ENCODE measurements at regions not wholly inside any gene's neighbourhood (a gene's known extent, or its start where the extent isn't known, plus 50 kb on each side); places are given as distances from the start of the nearest gene placed in this dataset.
"Not testable (repeated sequence)": the region's sequence is repeated elsewhere in the genome, so short reads cannot be mapped to it uniquely, and the experiment has no call there.

DNA sequence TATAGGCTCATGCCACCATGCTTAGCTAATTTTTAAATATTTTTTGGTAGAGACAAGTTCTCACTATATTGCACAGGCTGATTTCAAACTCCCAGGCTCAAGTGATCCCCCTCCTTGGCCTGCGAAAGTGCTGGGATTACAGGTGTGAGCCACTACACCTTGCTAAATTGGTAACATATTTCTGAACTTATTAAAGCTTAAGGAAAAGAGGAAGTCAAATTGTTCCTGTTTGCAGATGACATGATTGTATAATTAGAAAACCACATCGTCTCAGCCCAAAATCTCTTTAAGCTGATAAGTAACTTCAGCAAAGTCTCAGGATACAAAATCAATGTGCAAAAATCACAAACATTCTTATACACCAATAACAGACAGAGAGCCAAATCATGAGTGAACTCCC lies 248.3 kb upstream of the KITLG start:
- DNase-seq (ENCODE audit: low read depth in 2 of 2) = not testable (repeated sequence)

DNA sequence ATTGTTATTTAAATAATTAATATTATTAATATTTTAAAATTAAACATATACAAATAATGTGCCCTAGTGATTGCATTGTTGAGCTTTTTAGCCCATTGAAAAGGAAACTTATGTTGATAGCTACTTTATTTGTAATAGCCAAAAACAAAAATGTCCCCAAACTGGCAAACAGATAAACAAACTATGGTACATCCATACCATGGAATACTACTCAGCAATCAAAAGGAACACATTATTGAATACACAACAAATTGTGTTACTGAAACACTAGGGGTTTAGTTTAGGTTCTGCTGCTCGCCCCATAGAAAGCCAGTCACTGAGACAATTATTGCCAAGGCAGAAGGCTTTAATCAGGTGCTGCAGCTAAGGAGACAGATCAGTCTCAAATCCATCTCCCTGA lies 239.7 kb upstream of the KITLG start:
- DNase-seq (ENCODE audit: low read depth in 2 of 2) = no peak

DNA sequence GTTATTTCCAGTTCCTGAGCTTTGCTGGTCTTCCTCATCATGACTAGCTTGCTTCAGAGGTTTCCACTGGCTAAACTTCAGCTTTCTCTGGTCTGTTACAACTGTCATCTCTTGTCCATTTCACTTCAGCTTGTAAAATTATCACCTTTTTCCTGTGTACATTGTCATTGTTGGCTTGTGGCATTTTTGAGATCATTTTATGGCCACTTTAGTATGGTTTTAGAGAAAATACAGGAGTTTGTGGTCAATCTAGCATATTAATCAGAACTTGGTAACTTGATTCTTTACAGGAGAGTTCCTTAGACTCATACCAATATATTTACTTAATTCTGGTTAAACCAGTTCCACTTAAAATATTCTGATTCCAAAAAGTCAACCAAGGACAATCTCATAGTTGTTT lies 235.9 kb upstream of the KITLG start:
- no peak for DNase-seq (ENCODE audit: low read depth in 2 of 2)

DNA sequence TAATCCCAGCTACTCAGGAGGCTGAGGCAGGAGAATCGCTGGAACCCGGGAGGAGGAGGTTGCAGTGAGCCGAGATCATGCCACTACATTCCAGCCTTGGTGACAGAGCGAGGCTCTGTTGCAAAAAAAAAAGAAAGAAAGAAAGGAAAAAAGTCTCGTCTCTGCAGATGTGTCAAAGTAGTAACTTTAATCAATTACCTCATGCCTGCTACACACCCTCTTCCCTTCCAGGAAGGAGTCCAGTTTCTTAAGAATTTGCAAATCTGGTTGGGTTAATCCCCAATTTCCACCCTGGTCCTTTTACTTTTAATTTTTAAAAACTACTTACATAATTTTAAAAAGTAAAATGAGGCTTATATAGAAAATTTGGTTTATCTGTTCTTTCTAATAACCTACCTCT lies 234.5 kb upstream of the KITLG start:
- no peak for DNase-seq (ENCODE audit: low read depth in 2 of 2)

GRCh38 chr12:88812610-88813009 lies 232.3 kb upstream of the KITLG start:
- no peak for DNase-seq (ENCODE audit: low read depth in 2 of 2)

DNA sequence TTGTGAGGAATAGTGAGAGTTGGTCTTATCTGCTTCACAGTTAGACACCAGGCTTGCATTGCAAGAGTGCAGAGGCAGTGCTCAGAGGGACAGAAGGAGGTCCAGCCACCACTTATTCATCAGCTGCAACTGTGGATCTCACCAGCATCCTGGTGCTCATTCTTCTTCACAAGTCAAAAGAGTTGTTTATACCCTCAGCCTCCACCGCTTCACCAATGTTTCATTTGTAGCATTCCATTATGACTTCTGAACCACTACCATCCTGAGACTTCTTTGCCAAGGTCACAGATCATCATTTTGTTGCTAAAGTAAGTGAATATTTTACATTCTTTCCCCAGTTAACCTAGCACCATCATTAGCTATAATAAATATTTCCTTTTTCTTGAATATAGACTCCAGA lies 230.5 kb upstream of the KITLG start:
- DNase-seq (ENCODE audit: low read depth in 2 of 2) = no peak

GRCh38 chr12:88809841-88810240 lies 229.6 kb upstream of the KITLG start:
- DNase-seq (ENCODE audit: low read depth in 2 of 2) = not testable (repeated sequence)

DNA sequence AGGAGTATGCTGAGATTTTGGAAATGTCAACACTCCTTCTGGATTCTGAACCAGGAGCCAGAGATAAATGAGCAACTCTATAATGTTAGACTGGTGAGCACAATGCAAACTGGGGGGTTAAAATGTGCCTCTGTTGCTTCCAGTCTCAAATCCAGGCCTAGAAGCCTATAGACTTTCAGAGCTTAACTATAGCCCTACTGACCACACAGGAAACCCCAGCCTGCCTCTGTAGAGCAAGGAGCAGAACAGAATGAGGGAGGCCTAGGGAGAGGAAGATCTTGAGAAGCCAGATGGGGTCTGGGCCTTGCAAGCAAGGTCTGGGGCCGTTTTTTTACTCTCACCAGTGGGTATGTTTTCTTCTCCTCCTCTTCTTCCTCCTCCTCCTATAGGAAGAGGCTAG lies 225.4 kb upstream of the KITLG start:
- no peak for DNase-seq (ENCODE audit: low read depth in 2 of 2)

- no peak for DNase-seq (ENCODE audit: low read depth in 2 of 2)
Observed at GRCh38 chr12:88805286-88805685, 225.0 kb upstream of the KITLG start.

- DNase-seq (ENCODE audit: low read depth in 2 of 2) = no peak
Observed at GRCh38 chr12:88802096-88802706, 221.9 kb upstream of the KITLG start.

DNA sequence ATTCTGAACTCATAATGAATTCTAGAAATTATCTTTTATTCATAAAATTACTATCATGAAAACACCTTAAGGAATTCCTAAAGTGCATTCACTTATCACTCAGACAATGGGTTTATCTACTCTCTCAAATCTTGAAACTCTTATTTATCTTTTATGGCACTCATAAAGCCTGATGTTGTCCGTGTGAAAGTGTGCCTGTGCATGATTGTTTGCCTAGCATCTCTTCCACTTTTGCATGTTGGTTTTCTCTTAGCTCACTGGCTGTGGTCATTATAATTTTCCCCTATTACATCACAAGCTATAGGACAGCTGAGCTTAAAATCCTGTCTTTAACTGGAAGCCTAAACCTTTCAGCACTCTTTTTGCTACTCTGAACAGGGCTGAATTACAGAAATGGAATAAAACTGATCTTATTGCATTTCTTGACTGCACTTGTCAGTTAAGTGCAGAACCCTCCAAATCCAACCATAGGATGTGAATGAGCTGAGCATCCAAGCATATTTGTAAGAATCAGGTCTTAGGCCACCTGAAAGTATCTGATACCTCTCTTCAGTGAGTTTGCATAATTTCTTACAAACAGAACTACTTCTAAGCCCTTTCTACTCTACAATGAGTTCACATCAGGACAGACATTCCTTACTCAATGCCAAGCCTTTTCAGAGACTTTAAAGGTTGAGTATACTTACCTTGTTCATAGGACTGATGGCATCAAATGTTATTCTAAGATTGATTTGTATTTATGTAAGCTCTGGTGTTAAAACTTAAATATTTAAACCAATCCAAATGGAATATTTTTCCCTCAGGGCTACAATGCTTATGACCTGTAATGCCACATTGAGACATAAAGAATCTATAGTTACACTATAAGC lies 221.2 kb upstream of the KITLG start:
- no peak for DNase-seq (ENCODE audit: low read depth in 2 of 2)

DNA sequence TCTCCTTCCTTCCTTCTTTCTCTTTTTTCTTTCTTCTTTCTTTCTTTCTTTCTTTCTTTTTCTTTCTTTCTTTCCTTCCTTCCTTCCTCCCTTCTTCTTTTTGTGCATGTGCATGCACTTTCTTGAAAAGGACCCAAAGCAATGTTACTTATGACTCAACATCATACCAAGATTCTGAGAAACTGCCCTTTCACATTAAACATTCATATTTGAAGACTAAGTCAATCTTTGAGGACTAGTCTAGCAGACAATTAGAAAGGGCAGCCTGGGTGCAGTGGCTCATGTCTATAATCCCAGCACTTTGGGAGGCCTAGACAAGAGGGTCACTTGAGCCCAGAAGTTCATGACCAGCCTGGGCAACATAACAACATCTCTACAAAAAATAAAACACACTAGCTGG lies 212.8 kb upstream of the KITLG start:
- DNase-seq (ENCODE audit: low read depth in 2 of 2) = no peak

DNA sequence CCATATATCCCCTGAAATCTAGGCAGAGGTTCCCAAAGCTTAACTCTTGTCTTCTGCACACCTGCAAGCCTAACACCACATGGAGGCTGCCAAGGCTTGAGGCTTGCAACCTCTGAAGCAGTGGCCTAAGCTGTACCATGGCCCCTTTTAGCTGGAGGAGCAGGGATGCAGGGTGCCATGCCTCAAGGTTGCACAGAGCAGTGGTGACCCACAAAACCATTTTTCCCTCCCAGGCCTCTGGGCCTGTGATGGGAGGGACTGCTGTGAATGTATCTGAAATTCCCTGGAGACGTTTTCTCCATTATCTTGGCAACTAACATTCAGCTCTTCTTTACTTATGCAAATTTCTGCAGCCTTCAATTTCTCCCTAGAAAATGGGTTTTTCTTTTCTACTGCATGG lies 210.0 kb upstream of the KITLG start:
- no peak for DNase-seq (ENCODE audit: low read depth in 2 of 2)

DNA sequence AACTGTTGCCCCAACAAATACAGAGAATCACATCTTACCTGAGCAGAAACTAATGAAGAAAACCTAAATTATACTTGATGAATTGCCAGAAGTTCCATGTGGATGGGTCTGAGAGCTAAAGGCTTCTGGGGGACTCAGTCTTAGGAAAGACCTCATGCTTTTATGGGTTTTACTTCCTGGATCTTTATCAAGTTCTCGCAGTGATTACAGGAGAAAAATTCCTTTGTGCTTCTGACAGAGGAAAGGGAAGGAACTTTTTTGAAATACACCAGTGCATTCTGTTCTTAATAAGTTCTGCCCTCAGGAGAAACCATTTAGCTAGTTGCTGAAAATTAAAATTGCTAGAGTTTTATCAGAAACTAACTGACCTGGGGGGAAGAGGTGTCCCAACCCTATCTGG lies 203.9 kb upstream of the KITLG start:
- no peak for DNase-seq (ENCODE audit: low read depth in 2 of 2)

DNA sequence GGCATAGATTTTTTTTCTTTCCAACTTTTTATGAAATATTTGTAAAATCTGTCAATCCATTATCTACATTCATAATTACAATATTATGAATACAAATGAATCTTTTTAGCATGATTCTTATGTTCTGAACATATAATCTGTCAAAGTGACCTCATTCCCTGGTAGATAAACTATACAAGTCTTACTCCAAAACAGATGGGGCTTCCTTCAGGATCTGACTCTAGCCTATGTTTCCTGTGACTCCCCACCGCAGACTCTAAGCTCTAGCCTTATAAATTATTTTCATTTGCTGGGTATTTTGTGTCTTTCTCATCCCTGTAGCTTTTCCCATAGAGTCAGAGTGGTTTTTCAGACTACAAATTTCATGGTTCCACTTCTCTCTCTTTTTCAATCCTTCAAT lies 202.1 kb upstream of the KITLG start:
- no peak for DNase-seq (ENCODE audit: low read depth in 2 of 2)

- DNase-seq (ENCODE audit: low read depth in 2 of 2) = no peak
Observed at GRCh38 chr12:88781909-88782308, 201.6 kb upstream of the KITLG start.

- no peak for DNase-seq (ENCODE audit: low read depth in 2 of 2)
Observed at GRCh38 chr12:88778064-88778463, 197.8 kb upstream of the KITLG start.

DNA sequence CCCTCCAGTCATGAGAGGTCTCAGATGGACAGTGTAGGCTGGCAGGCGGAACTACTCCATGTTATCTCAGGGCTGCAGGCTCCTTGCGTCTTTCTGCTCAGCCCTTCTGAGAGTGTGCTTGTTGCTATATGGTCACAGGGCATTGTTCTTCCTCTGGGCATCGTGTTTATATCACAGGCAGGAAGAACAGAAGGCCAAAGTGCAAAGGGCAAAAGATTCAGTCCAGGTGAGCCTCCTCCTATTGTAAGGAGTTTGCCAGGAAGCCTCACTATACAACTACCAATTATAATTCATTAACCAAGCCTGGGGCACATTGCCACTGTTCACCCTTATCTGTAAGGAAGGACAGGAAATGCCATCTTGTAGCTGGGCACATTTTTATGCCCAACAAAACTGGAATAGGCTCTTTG lies 195.5 kb upstream of the KITLG start:
- no peak for DNase-seq (ENCODE audit: low read depth in 2 of 2)

GRCh38 chr12:88767699-88768098 lies 187.4 kb upstream of the KITLG start:
- no peak for DNase-seq (ENCODE audit: low read depth in 2 of 2)

GRCh38 chr12:88764781-88765480 lies 184.7 kb upstream of the KITLG start:
- DNase-seq (ENCODE audit: low read depth in 2 of 2) = no peak

- DNase-seq (ENCODE audit: low read depth in 2 of 2) = no peak
Observed at GRCh38 chr12:88763536-88764100, 183.3 kb upstream of the KITLG start.

GRCh38 chr12:88758176-88758575 lies 177.9 kb upstream of the KITLG start:
- no peak for DNase-seq (ENCODE audit: low read depth in 2 of 2)

GRCh38 chr12:88756917-88757316 lies 176.6 kb upstream of the KITLG start:
- DNase-seq (ENCODE audit: low read depth in 2 of 2) = no peak
